ENCODE measurements at regions not wholly inside any gene's neighbourhood (a gene's known extent, or its start where the extent isn't known, plus 50 kb on each side); places are given as distances from the start of the nearest gene placed in this dataset.

DNA sequence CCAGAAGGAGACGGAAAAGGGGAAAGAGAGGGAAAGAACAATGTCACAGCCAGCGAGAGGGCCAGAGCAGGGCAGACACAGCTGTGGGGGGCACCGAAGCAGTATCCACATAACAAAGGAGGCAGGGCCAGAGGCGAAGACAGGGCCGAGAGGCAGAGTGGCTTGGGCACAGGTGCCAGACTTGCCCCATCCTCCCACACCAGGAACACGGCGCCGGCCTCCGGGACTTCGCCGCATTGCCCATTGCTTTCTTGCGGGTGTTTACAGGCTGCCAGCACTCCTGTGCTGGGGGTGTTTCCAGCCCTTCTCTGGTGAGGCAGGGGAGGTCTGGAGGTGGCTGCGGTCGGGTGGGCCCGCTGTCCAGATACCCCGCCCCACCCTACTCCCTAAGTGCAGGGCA, 78.0 kb downstream of the ENGASE start:
- H3K9me3 Mint-ChIP-seq (ENCODE audit: low read depth), result no peaks in the 10 kb centered on the region
- H3K36me3 Mint-ChIP-seq, result no peaks in the 10 kb centered on the region
- no peak overlapping the region for H3K27ac Mint-ChIP-seq
- H3K4me1 Mint-ChIP-seq, result no peaks in the 10 kb centered on the region
- no peaks in the 10 kb centered on the region for H3K27me3 Mint-ChIP-seq
- CTCF ChIA-PET, result no interaction called here
- DNase-seq (no peak), ATAC-seq (no peak)
- no peak overlapping the region for H3K4me3 Mint-ChIP-seq

GRCh38 chr17:79152110-79152509, 77.5 kb downstream of the ENGASE start:
- Mint-ChIP-seq H3K27me3 (no peaks in the 10 kb centered on the region), H3K4me3 (no peak overlapping the region), H3K4me1 (no peaks in the 10 kb centered on the region), H3K9me3 (ENCODE audit: low read depth) (no peaks in the 10 kb centered on the region), H3K27ac (no peak overlapping the region), H3K36me3 (no peaks in the 10 kb centered on the region)
- CTCF ChIA-PET, result no interaction called here
- ATAC-seq (no peak), DNase-seq (no peak)

DNA sequence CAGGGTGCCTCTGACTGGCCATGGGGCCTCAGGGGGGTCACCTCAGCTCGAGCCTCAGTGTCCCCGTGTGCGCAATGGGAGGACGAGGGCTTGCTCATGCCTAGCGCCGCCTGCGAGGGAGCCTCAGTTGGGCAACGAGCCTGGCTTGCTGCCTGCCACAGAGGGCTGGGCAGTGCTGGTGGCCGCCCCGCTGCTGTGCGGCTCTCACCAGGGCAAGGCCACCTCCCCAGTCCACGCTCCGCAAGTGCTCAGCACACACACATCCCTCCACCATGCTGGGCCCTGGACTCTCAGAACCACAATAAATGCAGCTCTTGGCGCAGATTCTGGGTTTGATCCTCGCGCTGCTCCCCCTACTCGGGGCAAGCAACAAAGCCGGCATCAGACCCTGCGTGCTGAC, 76.2 kb downstream of the ENGASE start:
- no peaks in the 10 kb centered on the region for H3K4me1 Mint-ChIP-seq
- H3K36me3 Mint-ChIP-seq, result no peaks in the 10 kb centered on the region
- ATAC-seq (no peak), DNase-seq (no peak)
- H3K27me3 Mint-ChIP-seq, result no peaks in the 10 kb centered on the region
- H3K27ac Mint-ChIP-seq, result no peak overlapping the region
- CTCF ChIA-PET, result no interaction called here
- no peak overlapping the region for H3K4me3 Mint-ChIP-seq
- no peaks in the 10 kb centered on the region for H3K9me3 Mint-ChIP-seq (ENCODE audit: low read depth)

GRCh38 chr17:79150035-79150733, 75.6 kb downstream of the ENGASE start:
- H3K27me3 Mint-ChIP-seq, result no peaks in the 10 kb centered on the region
- no peak for ATAC-seq
- no peak overlapping the region for H3K4me3 Mint-ChIP-seq
- no peak for DNase-seq
- no peak overlapping the region for H3K27ac Mint-ChIP-seq
- no peaks in the 10 kb centered on the region for H3K36me3 Mint-ChIP-seq
- H3K4me1 Mint-ChIP-seq, result no peaks in the 10 kb centered on the region
- CTCF ChIA-PET, result no interaction called here
- H3K9me3 Mint-ChIP-seq (ENCODE audit: low read depth), result no peaks in the 10 kb centered on the region

- Mint-ChIP-seq H3K27me3 (no peaks in the 10 kb centered on the region), H3K27ac (no peak overlapping the region), H3K9me3 (ENCODE audit: low read depth) (no peaks in the 10 kb centered on the region), H3K36me3 (no peaks in the 10 kb centered on the region), H3K4me3 (no peak overlapping the region), H3K4me1 (no peaks in the 10 kb centered on the region)
- DNase-seq (no peak), ATAC-seq (no peak)
- CTCF ChIA-PET, result no interaction called here
Observed at GRCh38 chr17:79148584-79148983, 74.0 kb downstream of the ENGASE start.

GRCh38 chr17:79147746-79148506, 73.3 kb downstream of the ENGASE start:
- H3K36me3 Mint-ChIP-seq, result no peaks in the 10 kb centered on the region
- no peak overlapping the region for H3K4me3 Mint-ChIP-seq
- no peak overlapping the region for H3K27ac Mint-ChIP-seq
- H3K9me3 Mint-ChIP-seq (ENCODE audit: low read depth), result no peaks in the 10 kb centered on the region
- H3K4me1 Mint-ChIP-seq, result no peaks in the 10 kb centered on the region
- ATAC-seq (no peak), DNase-seq (no peak)
- CTCF ChIA-PET, result no interaction called here
- no peaks in the 10 kb centered on the region for H3K27me3 Mint-ChIP-seq

DNA sequence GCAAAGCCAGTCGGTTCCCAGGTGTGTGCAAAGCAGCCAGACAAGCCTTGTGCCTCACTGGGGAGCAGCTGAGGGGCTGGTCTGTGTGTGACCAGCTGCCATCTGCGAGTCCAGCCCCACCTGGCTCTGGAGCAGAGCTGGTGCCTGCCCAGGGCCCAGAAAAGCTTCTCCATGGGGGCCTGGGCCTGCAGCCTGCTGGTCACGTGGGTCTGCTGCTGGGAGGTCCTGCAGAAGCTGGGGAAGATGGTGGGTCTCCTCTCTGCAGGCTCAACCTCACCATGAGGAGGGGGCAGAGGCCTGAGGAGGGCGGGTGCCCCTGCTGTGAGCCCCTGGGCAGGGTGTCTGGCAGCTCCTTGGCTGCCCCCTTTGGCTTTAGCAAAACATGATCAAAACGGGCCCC, 71.9 kb downstream of the ENGASE start:
- CTCF ChIA-PET, result no interaction called here
- no peaks in the 10 kb centered on the region for H3K36me3 Mint-ChIP-seq
- DNase-seq, result no peak
- H3K9me3 Mint-ChIP-seq (ENCODE audit: low read depth), result no peaks in the 10 kb centered on the region
- ATAC-seq, result no peak
- no peak overlapping the region for H3K4me3 Mint-ChIP-seq
- H3K4me1 Mint-ChIP-seq, result no peaks in the 10 kb centered on the region
- H3K27me3 Mint-ChIP-seq, result peaks cover 2% of the 10 kb centered on the region
- no peak overlapping the region for H3K27ac Mint-ChIP-seq

GRCh38 chr17:79145548-79145947, 70.9 kb downstream of the ENGASE start:
- DNase-seq (no peak), ATAC-seq (no peak)
- no peaks in the 10 kb centered on the region for H3K9me3 Mint-ChIP-seq (ENCODE audit: low read depth)
- H3K27me3 Mint-ChIP-seq, result peaks cover 3% of the 10 kb centered on the region
- CTCF ChIA-PET, result no interaction called here
- H3K4me3 Mint-ChIP-seq, result no peak overlapping the region
- no peak overlapping the region for H3K27ac Mint-ChIP-seq
- H3K4me1 Mint-ChIP-seq, result no peaks in the 10 kb centered on the region
- H3K36me3 Mint-ChIP-seq, result no peaks in the 10 kb centered on the region

DNA sequence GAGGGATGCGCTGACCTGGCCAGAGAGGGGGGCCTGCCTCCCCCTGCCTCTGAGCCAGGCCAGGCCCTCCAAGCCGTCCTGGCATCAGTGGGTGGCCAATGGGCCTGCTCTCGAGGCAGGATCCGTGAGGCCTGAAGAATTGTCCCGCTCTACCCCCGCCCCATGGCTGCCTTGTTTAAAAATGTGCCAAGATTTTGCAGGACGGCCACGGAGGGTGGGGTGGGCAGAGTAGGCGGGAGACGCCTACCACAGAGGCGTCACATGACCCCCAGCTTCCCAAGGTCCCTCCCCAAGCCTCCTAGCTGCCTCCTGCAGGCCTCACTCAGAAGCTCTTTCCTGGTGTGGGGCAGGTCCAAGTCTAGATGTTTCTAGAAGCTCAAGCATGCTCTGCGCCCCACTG, 69.5 kb downstream of the ENGASE start:
- H3K4me3 Mint-ChIP-seq, result no peak overlapping the region
- H3K4me1 Mint-ChIP-seq, result no peaks in the 10 kb centered on the region
- DNase-seq, result no peak
- H3K9me3 Mint-ChIP-seq (ENCODE audit: low read depth), result no peaks in the 10 kb centered on the region
- H3K36me3 Mint-ChIP-seq, result no peaks in the 10 kb centered on the region
- ATAC-seq, result peak; percentile 12
- H3K27me3 Mint-ChIP-seq, result peaks cover 3% of the 10 kb centered on the region
- H3K27ac Mint-ChIP-seq, result no peak overlapping the region
- CTCF ChIA-PET, result no interaction called here

GRCh38 chr17:79142375-79142774, 67.8 kb downstream of the ENGASE start:
- H3K27me3 Mint-ChIP-seq, result peaks cover 3% of the 10 kb centered on the region
- no peaks in the 10 kb centered on the region for H3K36me3 Mint-ChIP-seq
- peaks cover 7% of the 10 kb centered on the region for H3K9me3 Mint-ChIP-seq (ENCODE audit: low read depth)
- H3K4me3 Mint-ChIP-seq, result no peak overlapping the region
- no peaks in the 10 kb centered on the region for H3K4me1 Mint-ChIP-seq
- CTCF ChIA-PET, result no interaction called here
- DNase-seq (no peak), ATAC-seq (no peak)
- H3K27ac Mint-ChIP-seq, result no peak overlapping the region

GRCh38 chr17:79141578-79142355, 67.1 kb downstream of the ENGASE start:
- ATAC-seq (no peak), DNase-seq (no peak)
- CTCF ChIA-PET, result interaction anchor here (1.5 kb wide), 1 partner anchor 259 kb away, joined by 3 read pairs; no protein-coding TSS in a partner anchor
- Mint-ChIP-seq H3K4me3 (no peak overlapping the region), H3K36me3 (no peaks in the 10 kb centered on the region), H3K9me3 (ENCODE audit: low read depth) (peaks cover 7% of the 10 kb centered on the region), H3K4me1 (no peaks in the 10 kb centered on the region), H3K27me3 (peaks cover 3% of the 10 kb centered on the region), H3K27ac (no peak overlapping the region)

DNA sequence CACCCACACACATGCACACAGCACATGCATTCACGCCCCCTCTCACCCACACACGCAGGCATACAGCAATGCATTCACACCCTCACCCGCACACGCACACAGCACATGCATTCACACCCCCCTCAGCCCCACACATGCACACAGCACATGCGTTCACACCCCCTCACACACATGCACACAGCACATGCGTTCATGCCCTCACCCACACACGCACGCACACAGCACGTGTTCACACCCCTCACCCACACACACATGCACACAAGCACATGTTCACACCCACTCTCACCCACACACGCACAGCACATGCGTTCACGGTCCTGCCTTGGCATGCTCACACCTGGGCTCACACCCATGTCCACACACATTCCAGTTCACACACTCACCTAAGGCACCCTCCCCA, 64.2 kb downstream of the ENGASE start:
- DNase-seq (no peak), ATAC-seq (no peak)
- CTCF ChIA-PET, result no interaction called here
- no peaks in the 10 kb centered on the region for H3K36me3 Mint-ChIP-seq
- H3K4me3 Mint-ChIP-seq, result no peak overlapping the region
- no peak overlapping the region for H3K27ac Mint-ChIP-seq
- H3K27me3 Mint-ChIP-seq, result peaks cover 3% of the 10 kb centered on the region
- H3K9me3 Mint-ChIP-seq (ENCODE audit: low read depth), result peaks cover 7% of the 10 kb centered on the region
- no peaks in the 10 kb centered on the region for H3K4me1 Mint-ChIP-seq

GRCh38 chr17:79137789-79138165, 63.2 kb downstream of the ENGASE start:
- Mint-ChIP-seq H3K4me3 (no peak overlapping the region), H3K27ac (no peak overlapping the region), H3K9me3 (ENCODE audit: low read depth) (peaks cover 7% of the 10 kb centered on the region), H3K36me3 (no peaks in the 10 kb centered on the region), H3K4me1 (no peaks in the 10 kb centered on the region), H3K27me3 (peaks cover 3% of the 10 kb centered on the region)
- DNase-seq, result no peak
- ATAC-seq, result no peak
- CTCF ChIA-PET, result no interaction called here
